SK-N-MC (cell line): ENCODE measurements at regions not wholly inside any gene's neighbourhood (a gene's known extent, or its start where the extent isn't known, plus 50 kb on each side); places are given as distances from the start of the nearest gene placed in this dataset.

Experiments
- DNase-seq: peaks from one replicate; pipeline ENCODE4 v3.0.0-alpha.2; 2011; ENCODE audit warnings: low read depth, low spot score
- H3K27ac ChIP-seq: fragments of 200-600 bp; sonication (generic); 2 replicates; pipeline ENCODE4 v1.5.1; 2016; ENCODE audit warnings: mixed run types
- H3K36me3 ChIP-seq: fragments of 200-600 bp; sonication (generic); 2 replicates; pipeline ENCODE4 v1.6.1; 2017; ENCODE audit warnings: antibody characterized with exemption, low read length, mixed read lengths; ENCODE audit not compliant: insufficient read depth
- H3K4me3 ChIP-seq: fragments of 200-600 bp; sonication (generic); 2 replicates; pipeline ENCODE4 v1.5.1; 2016
- H3K9ac ChIP-seq: fragments of 200-600 bp; sonication (generic); 2 replicates; pipeline ENCODE4 v1.8.0; 2017; ENCODE audit warnings: mixed run types, mixed read lengths; ENCODE audit not compliant: insufficient read length
- H3K9me3 ChIP-seq: fragments of 200-600 bp; sonication (generic); 2 replicates; pipeline ENCODE4 v1.6.1; 2017; ENCODE audit warnings: low read depth, mild to moderate bottlenecking, antibody characterized with exemption, low read length, moderate library complexity, mixed read lengths
- EZH2 ChIP-seq: fragments of 200-600 bp; sonication (generic); IDR thresholded peaks from one replicate; pipeline ENCODE4 v1.6.1; 2017; ENCODE audit warnings: antibody characterized with exemption
- FOXP2 ChIP-seq: optimal IDR thresholded peaks from 2 replicates; pipeline ENCODE3; 2011; ENCODE audit warnings: mild to moderate bottlenecking, moderate library complexity; ENCODE audit not compliant: insufficient read depth; ENCODE audit errors: extremely low read length, control extremely low read depth
- POLR2AphosphoS5 ChIP-seq: IDR thresholded peaks from 2 replicates; pipeline ENCODE4 v1.6.1; 2012; ENCODE audit warnings: mild to moderate bottlenecking, low read depth, low read length, borderline replicate concordance

GRCh38 chr4:125658773-125659172, 344.0 kb downstream of the FAT4 start:
- no peak for DNase-seq
- Histone ChIP-seq H3K27ac (no peak overlapping the region), H3K4me3 (no peak overlapping the region), H3K9ac (no peak overlapping the region), H3K9me3 (no peaks in the 10 kb centered on the region), H3K36me3 (no peaks in the 10 kb centered on the region)
- no peak for TF ChIP-seq FOXP2
- TF ChIP-seq EZH2 = no peak
- no peak for TF ChIP-seq POLR2AphosphoS5

- no peak overlapping the region for H3K4me3 ChIP-seq
- no peaks in the 10 kb centered on the region for H3K9me3 ChIP-seq
- no peak for DNase-seq
- H3K27ac ChIP-seq = no peak overlapping the region
- H3K9ac ChIP-seq = no peak overlapping the region
- no peak for TF ChIP-seq FOXP2
- TF ChIP-seq POLR2AphosphoS5 = no peak
- TF ChIP-seq EZH2 = no peak
- H3K36me3 ChIP-seq = no peaks in the 10 kb centered on the region
Measured at GRCh38 chr4:125663896-125664767, 349.4 kb downstream of the FAT4 start.

- DNase-seq = no peak
- H3K9me3 ChIP-seq = no peaks in the 10 kb centered on the region
- H3K36me3 ChIP-seq = no peaks in the 10 kb centered on the region
- TF ChIP-seq FOXP2 = no peak
- TF ChIP-seq EZH2 = no peak
- no peak for TF ChIP-seq POLR2AphosphoS5
- no peak overlapping the region for H3K4me3 ChIP-seq
- H3K9ac ChIP-seq = no peak overlapping the region
- H3K27ac ChIP-seq = no peak overlapping the region
Measured at GRCh38 chr4:125666635-125667034, 351.9 kb downstream of the FAT4 start.

GRCh38 chr4:125676156-125676555, 361.4 kb downstream of the FAT4 start:
- TF ChIP-seq EZH2 = no peak
- no peak for TF ChIP-seq POLR2AphosphoS5
- TF ChIP-seq FOXP2 = no peak
- Histone ChIP-seq H3K27ac (no peak overlapping the region), H3K9me3 (no peaks in the 10 kb centered on the region), H3K9ac (no peak overlapping the region), H3K4me3 (no peak overlapping the region), H3K36me3 (no peaks in the 10 kb centered on the region)
- no peak for DNase-seq

- H3K27ac ChIP-seq = no peak overlapping the region
- no peaks in the 10 kb centered on the region for H3K36me3 ChIP-seq
- H3K9ac ChIP-seq = no peak overlapping the region
- no peaks in the 10 kb centered on the region for H3K9me3 ChIP-seq
- DNase-seq = no peak
- H3K4me3 ChIP-seq = no peak overlapping the region
- TF ChIP-seq EZH2 (no peak), POLR2AphosphoS5 (no peak), FOXP2 (no peak)
Measured at GRCh38 chr4:125676583-125676982, 361.8 kb downstream of the FAT4 start.

- Histone ChIP-seq H3K9ac (no peak overlapping the region), H3K36me3 (no peaks in the 10 kb centered on the region), H3K4me3 (no peak overlapping the region), H3K27ac (no peak overlapping the region), H3K9me3 (no peaks in the 10 kb centered on the region)
- TF ChIP-seq EZH2 (no peak), FOXP2 (no peak), POLR2AphosphoS5 (no peak)
- no peak for DNase-seq
Measured at GRCh38 chr4:125677665-125678307, 363.0 kb downstream of the FAT4 start.

- TF ChIP-seq FOXP2 (no peak), POLR2AphosphoS5 (no peak), EZH2 (no peak)
- no peaks in the 10 kb centered on the region for H3K9me3 ChIP-seq
- no peak for DNase-seq
- H3K27ac ChIP-seq = no peak overlapping the region
- no peaks in the 10 kb centered on the region for H3K36me3 ChIP-seq
- no peak overlapping the region for H3K9ac ChIP-seq
- H3K4me3 ChIP-seq = no peak overlapping the region
Measured at GRCh38 chr4:125679989-125680388, 365.2 kb downstream of the FAT4 start.

GRCh38 chr4:125681240-125681639, 366.5 kb downstream of the FAT4 start:
- TF ChIP-seq EZH2 = no peak
- TF ChIP-seq FOXP2 = no peak
- no peak for TF ChIP-seq POLR2AphosphoS5
- no peak overlapping the region for H3K9ac ChIP-seq
- no peaks in the 10 kb centered on the region for H3K9me3 ChIP-seq
- DNase-seq = no peak
- H3K4me3 ChIP-seq = no peak overlapping the region
- no peak overlapping the region for H3K27ac ChIP-seq
- H3K36me3 ChIP-seq = no peaks in the 10 kb centered on the region
